Caco-2 (cell line): ENCODE measurements at regions not wholly inside any gene's neighbourhood (a gene's known extent, or its start where the extent isn't known, plus 50 kb on each side); places are given as distances from the start of the nearest gene placed in this dataset.

Experiments used
- BruUV-seq: library from RNA; stranded (reverse); fragments of 400-500 nt; replicated peaks from 2 replicates; lab custom pipeline; 2021; lab: Mats Ljungman, UMichigan
- CTCF ChIA-PET: fragments of 300-600 bp; sonication (Branson Sonifier 250); formaldehyde crosslinking; loops from one replicate; lab custom pipeline; 2022; ENCODE audit warnings: antibody characterized with exemption; lab: Charles Lee
- POLR2A ChIA-PET: fragments of 300-600 bp; sonication (Branson Sonifier 250); formaldehyde crosslinking; loops from one replicate; lab custom pipeline; 2022; ENCODE audit warnings: antibody characterized with exemption; lab: Charles Lee
- DNase-seq, 2 experiments: peaks; one replicate each; pipeline versions ENCODE4 v3.0.0 to v3.0.0-alpha.2; 2020 to 2022
- H3K27me3 ChIP-seq: replicated peaks from 2 replicates; pipeline ENCODE4 v1.6.0; 2011; ENCODE audit warnings: low read length; ENCODE audit not compliant: control insufficient read depth, insufficient read depth
- H3K36me3 ChIP-seq: 2 replicates; pipeline ENCODE4 v1.5.1; 2011; ENCODE audit warnings: low read length; ENCODE audit not compliant: control insufficient read depth, insufficient read depth
- H3K4me1 ChIP-seq: fragments of 250-450 bp; sonication (Bioruptor Pico); 2 replicates; pipeline ENCODE4 v1.5.1; 2020; ENCODE audit warnings: mild to moderate bottlenecking
- H3K4me3 ChIP-seq: 2 replicates; pipeline ENCODE4 v1.5.1; 2011; ENCODE audit warnings: low read depth, mild to moderate bottlenecking, control low read depth, low read length
- H3K9me3 ChIP-seq: fragments of 250-450 bp; sonication (Bioruptor Pico); 2 replicates; pipeline ENCODE4 v1.5.1; 2020; ENCODE audit warnings: mild to moderate bottlenecking, moderate library complexity
- H3K27ac Mint-ChIP-seq: one replicate; pipeline ENCODE4 v1.8.0; 2022; ENCODE audit warnings: mixed read lengths; ENCODE audit not compliant: unreplicated experiment
- H3K27me3 Mint-ChIP-seq: one replicate; pipeline ENCODE4 v1.8.0; 2022; ENCODE audit warnings: mixed read lengths; ENCODE audit not compliant: insufficient read depth, unreplicated experiment
- H3K36me3 Mint-ChIP-seq: one replicate; pipeline ENCODE4 v1.8.0; 2022; ENCODE audit warnings: mild to moderate bottlenecking, mixed read lengths; ENCODE audit not compliant: insufficient read depth, unreplicated experiment
- H3K4me1 Mint-ChIP-seq: one replicate; pipeline ENCODE4 v1.8.0; 2022; ENCODE audit warnings: low read depth, mixed read lengths; ENCODE audit not compliant: unreplicated experiment
- H3K4me3 Mint-ChIP-seq: one replicate; pipeline ENCODE4 v1.8.0; 2022; ENCODE audit warnings: mild to moderate bottlenecking, moderate library complexity, mixed read lengths; ENCODE audit not compliant: unreplicated experiment
- H3K9me3 Mint-ChIP-seq: one replicate; pipeline ENCODE4 v1.8.0; 2022; ENCODE audit warnings: mixed read lengths; ENCODE audit not compliant: unreplicated experiment
- CTCF ChIP-seq, 2 experiments: fragments of 200-600 bp in 1 of 2; IDR thresholded peaks; 1 replicate in 1 of 2; 2 replicates in 1 of 2; pipeline versions ENCODE4 v1.5.1 to v1.8.0; 2011 to 2022; ENCODE audit warnings: antibody characterized with exemption in 1 of 2, control low read depth in 1 of 2, inconsistent platforms in 1 of 2, low read depth in 1 of 2, low read length in 1 of 2, mild to moderate bottlenecking in 1 of 2, moderate library complexity in 1 of 2; ENCODE audit not compliant: insufficient read depth in 1 of 2, severe bottlenecking in 1 of 2, unreplicated experiment in 1 of 2
- intact Hi-C: fragments of 100-400 bp; cut with micrococcal nuclease; formaldehyde crosslinking; loops from one replicate; pipeline ENCODE4 v1.10.0; 2022; ENCODE audit not compliant: unreplicated experiment

GRCh38 chr17:5951912-5952311 lies 118.3 kb upstream of the WSCD1 start:
- no peaks in the 10 kb centered on the region for H3K36me3 Mint-ChIP-seq
- H3K36me3 ChIP-seq, result no peaks in the 10 kb centered on the region
- no peaks in the 10 kb centered on the region for H3K4me1 Mint-ChIP-seq
- H3K9me3 ChIP-seq, result no peaks in the 10 kb centered on the region
- TF ChIP-seq CTCF (IDR thresholded peaks at IDR 0.05; ENCODE audit: insufficient read depth in 1 of 2, low read depth in 1 of 2, low read length in 1 of 2, severe bottlenecking in 1 of 2, unreplicated experiment in 1 of 2), result no peak
- no peak overlapping the region for H3K4me3 ChIP-seq
- no peaks in the 10 kb centered on the region for H3K9me3 Mint-ChIP-seq
- DNase-seq, result no peak
- ChIA-PET POLR2A (interaction anchor here (0.6 kb wide), 1 partner anchor 195 kb away, joined by 5 read pairs; no protein-coding TSS in a partner anchor), CTCF (no interaction called here)
- H3K27me3 ChIP-seq, result no peaks in the 10 kb centered on the region
- H3K4me1 ChIP-seq, result no peaks in the 10 kb centered on the region
- H3K27ac Mint-ChIP-seq, result no peak overlapping the region
- no peak overlapping the region for H3K4me3 Mint-ChIP-seq
- BruUV-seq, result no TSS peak
- intact Hi-C loops, result no loop called here
- no peaks in the 10 kb centered on the region for H3K27me3 Mint-ChIP-seq

GRCh38 chr17:5952518-5952917 lies 117.7 kb upstream of the WSCD1 start:
- Histone ChIP-seq H3K9me3 (no peaks in the 10 kb centered on the region), H3K27me3 (no peaks in the 10 kb centered on the region), H3K4me1 (no peaks in the 10 kb centered on the region), H3K36me3 (no peaks in the 10 kb centered on the region), H3K4me3 (no peak overlapping the region)
- H3K27ac Mint-ChIP-seq, result no peak overlapping the region
- H3K4me3 Mint-ChIP-seq, result no peak overlapping the region
- DNase-seq, result no peak
- no peaks in the 10 kb centered on the region for H3K36me3 Mint-ChIP-seq
- no TSS peak for BruUV-seq
- TF ChIP-seq CTCF (IDR thresholded peaks at IDR 0.05; ENCODE audit: insufficient read depth in 1 of 2, low read depth in 1 of 2, low read length in 1 of 2, severe bottlenecking in 1 of 2, unreplicated experiment in 1 of 2), result no peak
- POLR2A ChIA-PET, result interaction anchor here (0.6 kb wide), 1 partner anchor 195 kb away, joined by 5 read pairs; no protein-coding TSS in a partner anchor
- intact Hi-C loops, result no loop called here
- H3K27me3 Mint-ChIP-seq, result no peaks in the 10 kb centered on the region
- no peaks in the 10 kb centered on the region for H3K9me3 Mint-ChIP-seq
- CTCF ChIA-PET, result no interaction called here
- no peaks in the 10 kb centered on the region for H3K4me1 Mint-ChIP-seq

- H3K4me1 Mint-ChIP-seq, result no peaks in the 10 kb centered on the region
Observed at GRCh38 chr17:5955764-5956163, 114.4 kb upstream of the WSCD1 start.

More at GRCh38 chr17:5955764-5956163, 114.4 kb upstream of the WSCD1 start:
- H3K36me3 ChIP-seq, result no peaks in the 10 kb centered on the region
- no peaks in the 10 kb centered on the region for H3K9me3 ChIP-seq
- intact Hi-C loops, result no loop called here
- no peaks in the 10 kb centered on the region for H3K27me3 ChIP-seq
- no TSS peak for BruUV-seq
- Mint-ChIP-seq H3K27ac (no peak overlapping the region), H3K36me3 (no peaks in the 10 kb centered on the region), H3K9me3 (no peaks in the 10 kb centered on the region), H3K27me3 (peaks cover 3% of the 10 kb centered on the region), H3K4me3 (no peak overlapping the region)
- ChIA-PET POLR2A (no interaction called here), CTCF (no interaction called here)
- TF ChIP-seq CTCF (IDR thresholded peaks at IDR 0.05; ENCODE audit: insufficient read depth in 1 of 2, low read depth in 1 of 2, low read length in 1 of 2, severe bottlenecking in 1 of 2, unreplicated experiment in 1 of 2), result no peak
- H3K4me3 ChIP-seq, result no peak overlapping the region
- DNase-seq, result no peak
- no peaks in the 10 kb centered on the region for H3K4me1 ChIP-seq
